Heart right ventricle (tissue), 16 donors: ENCODE measurements at regions not wholly inside any gene's neighbourhood (a gene's known extent, or its start where the extent isn't known, plus 50 kb on each side); places are given as distances from the start of the nearest gene placed in this dataset.

Source experiments
- ATAC-seq, 8 donors: fragments of 200-7000 bp; cut with Tn5 transposase; one replicate each; pipeline ENCODE4 v1.9.1; 2020; ENCODE audit warnings: mild to moderate bottlenecking in 8 of 8, moderate library complexity in 8 of 8, moderate number of reproducible peaks in 1 of 8
- DNase-seq, 2 donors: peaks; one replicate each; pipeline ENCODE4 v3.0.0-alpha.2; 2020
- H3K27ac ChIP-seq, 10 donors: fragments of 200-600 bp; sonication (generic) in 2 of 10; one replicate each; pipeline versions ENCODE4 v1.5.0 to v1.8.0; 2020 to 2022; ENCODE audit warnings: mild to moderate bottlenecking in 3 of 10
- H3K27me3 ChIP-seq, 7 donors: fragments of 200-600 bp; one replicate each; pipeline ENCODE4 v1.8.0; 2021 to 2022; ENCODE audit warnings: mild to moderate bottlenecking in 2 of 7
- H3K36me3 ChIP-seq, 9 donors: fragments of 200-600 bp; sonication (generic) in 1 of 9; one replicate each; pipeline versions ENCODE4 v1.5.0 to v1.8.0; 2020 to 2022; ENCODE audit warnings: mild to moderate bottlenecking in 2 of 9
- H3K4me1 ChIP-seq, 9 donors: fragments of 200-600 bp; sonication (generic) in 1 of 9; one replicate each; pipeline versions ENCODE4 v1.5.0 to v1.8.0; 2020 to 2022; ENCODE audit warnings: mild to moderate bottlenecking in 4 of 9
- H3K4me3 ChIP-seq, 10 donors: fragments of 200-600 bp; sonication (generic) in 2 of 10; one replicate each; pipeline versions ENCODE4 v1.5.0 to v1.8.0; 2020 to 2022; ENCODE audit warnings: mild to moderate bottlenecking in 7 of 10, moderate library complexity in 2 of 10
- H3K9me3 ChIP-seq, 11 donors: fragments of 200-600 bp in 10 of 11; sonication (generic) in 2 of 11; one replicate each; pipeline versions ENCODE4 v1.5.0 to v1.8.0; 2013 to 2022; ENCODE audit warnings: mild to moderate bottlenecking in 2 of 11, control low read depth in 1 of 11, moderate library complexity in 1 of 11
- WGBS, 2 donors: extraction: QIAGEN DNeasy Blood & Tissue Kit; methylation state at CpG; one replicate each; pipeline ENCODE4 v1.1.7; 2013; ENCODE audit warnings: inconsistent platforms in 1 of 2; 5-methylcytosine and 5-hydroxymethylcytosine counted together
- intact Hi-C, 10 donors: fragments of 100-400 bp; cut with DNase I; formaldehyde crosslinking; loops; one replicate each; pipeline versions ENCODE4 v1.11.1 to v1.14.2; 2022
- TF ChIP-seq, protein P1 (sequence below), 9 donors: fragments of 200-600 bp; sonication (generic) in 2 of 9; IDR thresholded peaks; one replicate each; pipeline versions ENCODE4 v1.5.0 to v1.8.0; 2021 to 2022; ENCODE audit warnings: antibody characterized with exemption in 9 of 9, mild to moderate bottlenecking in 5 of 9, moderate library complexity in 1 of 9
- donor health status: Arrhythmogenic right ventricular cardiomyopathy.
- donor health status: ischemic (EF 13 %, LVEDD 7.1; RV severe dilation, severe dysfunction).
- donor health status: healthy with polysubstance abuse.
- donor health status: DM: no; HTN: yes; CAD: no.
- donor health status: DM: no; HTN: no; CAD: no.
- donor health status: ischemic (EF 25% LVEDD 6.9; RV normal size, moderate dysfunction).
- donor health status: ischemic (EF 25% LVEDD 5.7; RV mildly dilated, moderate dysfunction).
- donor health status: healthy.
- donor health status: DM: yes; HTN: yes; CAD: no.
- donor health status: Ischemic cardiomyopathy.
- donor health status: ischemic (EF 35%, LVEDD 5.7; RV mildly dilated, moderate dysfunction).
- donor health status: nonischemic (EF 11% LVEDD 7.7; RV severe dilation, severe dysfunction).
- donor health status: DM: yes; HTN: yes; CAD: no.
- donor health status: PGD.
- donor health status: ischemic (EF 29% LVEDD 5.4; RV normal size, mild dysfunction).
- donor health status: nonischemic (EF 23%, LVEDD 6.1; RV moderate dilation, normal function).

DNA sequence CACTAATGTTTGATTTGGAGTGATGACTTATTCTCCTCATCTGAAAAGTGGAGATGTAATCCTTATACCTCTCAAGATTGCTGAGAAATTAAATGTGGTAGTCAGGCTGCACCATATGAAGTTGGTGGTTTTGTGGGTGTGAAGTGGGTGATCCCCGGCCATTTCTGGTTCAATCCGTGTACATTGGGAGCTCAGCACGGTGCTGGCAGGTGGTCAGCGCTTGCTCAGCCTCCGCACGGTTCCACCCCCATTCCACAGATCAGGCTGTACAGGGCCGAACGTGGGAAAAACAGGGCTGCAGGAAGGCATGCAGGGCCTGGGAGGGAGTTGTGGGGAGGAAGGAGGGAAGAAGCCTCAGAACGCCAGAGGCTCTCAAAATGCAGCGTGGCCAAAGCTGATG is 198.3 kb downstream of the INO80D start:
- H3K4me3 ChIP-seq, result no peak overlapping the region
- intact Hi-C loops, result loop anchor here in 6 of 10 donors (5.0 to 10.0 kb wide), 3 partner anchors 113 to 120 kb away; no protein-coding TSS in a partner anchor
- H3K9me3 ChIP-seq, result no peaks in the 10 kb centered on the region
- no peaks in the 10 kb centered on the region for H3K36me3 ChIP-seq
- DNase-seq (no peak), ATAC-seq (no peak)
- WGBS, 2 donors, result 86 to 90% methylated on average over 10 of the region's 10 CpGs
- H3K27me3 ChIP-seq, result peaks cover 0 to 3% (median 0%) of the 10 kb centered on the region in 7 donors
- H3K27ac ChIP-seq, result no peak overlapping the region
- TF ChIP-seq, protein P1, sequence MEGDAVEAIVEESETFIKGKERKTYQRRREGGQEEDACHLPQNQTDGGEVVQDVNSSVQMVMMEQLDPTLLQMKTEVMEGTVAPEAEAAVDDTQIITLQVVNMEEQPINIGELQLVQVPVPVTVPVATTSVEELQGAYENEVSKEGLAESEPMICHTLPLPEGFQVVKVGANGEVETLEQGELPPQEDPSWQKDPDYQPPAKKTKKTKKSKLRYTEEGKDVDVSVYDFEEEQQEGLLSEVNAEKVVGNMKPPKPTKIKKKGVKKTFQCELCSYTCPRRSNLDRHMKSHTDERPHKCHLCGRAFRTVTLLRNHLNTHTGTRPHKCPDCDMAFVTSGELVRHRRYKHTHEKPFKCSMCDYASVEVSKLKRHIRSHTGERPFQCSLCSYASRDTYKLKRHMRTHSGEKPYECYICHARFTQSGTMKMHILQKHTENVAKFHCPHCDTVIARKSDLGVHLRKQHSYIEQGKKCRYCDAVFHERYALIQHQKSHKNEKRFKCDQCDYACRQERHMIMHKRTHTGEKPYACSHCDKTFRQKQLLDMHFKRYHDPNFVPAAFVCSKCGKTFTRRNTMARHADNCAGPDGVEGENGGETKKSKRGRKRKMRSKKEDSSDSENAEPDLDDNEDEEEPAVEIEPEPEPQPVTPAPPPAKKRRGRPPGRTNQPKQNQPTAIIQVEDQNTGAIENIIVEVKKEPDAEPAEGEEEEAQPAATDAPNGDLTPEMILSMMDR (IDR thresholded peaks at IDR 0.05), result no peak
- H3K4me1 ChIP-seq, result peaks cover 0 to 4% (median 0%) of the 10 kb centered on the region in 9 donors

DNA sequence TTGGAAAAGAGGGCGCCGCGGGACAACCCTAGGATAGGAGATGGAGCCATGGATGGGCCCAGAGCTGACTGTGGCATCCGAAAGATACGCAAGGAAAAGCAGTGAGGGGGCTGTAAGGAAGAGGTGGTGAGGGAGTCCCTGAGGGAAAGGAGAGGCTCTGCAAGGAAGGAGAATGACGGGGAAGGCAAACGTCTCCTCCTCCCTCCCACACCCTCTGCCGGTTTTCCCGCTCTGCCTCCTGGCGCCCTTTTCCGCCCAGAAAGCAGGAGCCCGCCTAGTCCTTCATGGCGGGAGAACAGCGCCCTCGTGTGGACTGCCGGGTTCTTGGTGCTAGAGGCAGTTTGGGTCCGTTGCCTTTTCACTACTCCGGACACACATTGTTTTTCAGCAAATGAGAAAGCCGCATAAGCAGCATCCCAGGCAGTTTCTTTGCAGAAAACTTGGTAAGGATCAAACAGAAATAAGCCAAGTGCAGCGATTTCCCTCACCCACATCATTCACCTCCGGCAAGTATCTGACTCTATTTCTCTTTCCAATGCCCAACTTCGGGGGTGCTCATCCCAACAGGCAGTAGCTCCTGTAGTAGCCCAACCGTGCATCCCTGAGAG is 200.4 kb downstream of the INO80D start:
- DNase-seq (peak; percentile 76 to 87), ATAC-seq (peak; percentile 78 to 95 (median 89))
- Histone ChIP-seq H3K4me1 (peaks cover 0 to 4% (median 0%) of the 10 kb centered on the region in 9 donors), H3K27ac (no peak overlapping the region), H3K9me3 (no peaks in the 10 kb centered on the region), H3K4me3 (no peak overlapping the region), H3K36me3 (no peaks in the 10 kb centered on the region), H3K27me3 (no peaks in the 10 kb centered on the region)
- intact Hi-C loops, result loop anchor here in 9 of 10 donors (2.0 to 10.0 kb wide), 6 partner anchors 109 to 119 kb away; no protein-coding TSS in a partner anchor
- TF ChIP-seq, protein P1 (IDR thresholded peaks at IDR 0.05), result peak; percentile 75 to 92 (median 86)
- 34 to 38% methylated on average over 22 to 23 of the region's 23 CpGs for WGBS, 2 donors

DNA sequence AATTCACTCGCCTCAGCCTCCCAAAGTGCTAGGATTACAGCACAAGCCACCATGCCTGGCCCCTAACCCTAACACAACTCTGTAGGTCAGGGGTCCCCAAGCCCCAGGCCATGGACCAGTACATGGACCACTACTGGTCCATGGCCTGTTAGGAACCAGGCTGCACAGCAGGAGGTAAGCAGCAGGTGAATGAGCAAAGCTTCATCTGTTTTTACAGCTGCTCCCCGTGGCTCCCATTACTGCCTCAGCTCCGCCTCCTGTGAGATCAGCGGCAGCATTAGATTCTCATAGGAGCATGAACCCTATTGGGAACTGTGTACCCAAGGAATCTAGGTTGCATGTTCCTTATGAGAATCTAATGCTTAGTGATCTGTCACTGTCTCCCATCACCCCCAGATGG is 201.7 kb downstream of the NRP2 start:
- 89 to 91% methylated on average over 4 of the region's 4 CpGs for WGBS, 2 donors
- Histone ChIP-seq H3K27ac (no peak overlapping the region), H3K27me3 (no peaks in the 10 kb centered on the region), H3K4me3 (no peak overlapping the region), H3K36me3 (no peaks in the 10 kb centered on the region), H3K4me1 (no peaks in the 10 kb centered on the region), H3K9me3 (no peaks in the 10 kb centered on the region)
- DNase-seq (no peak), ATAC-seq (no peak)
- TF ChIP-seq, protein P1 (IDR thresholded peaks at IDR 0.05), result no peak
- intact Hi-C loops, result loop anchor here in 5 of 10 donors (2.0 to 10.0 kb wide), 5 partner anchors 107 to 117 kb away; no protein-coding TSS in a partner anchor

GRCh38 chr2:205882806-205883425 is 200.6 kb downstream of the NRP2 start:
- TF ChIP-seq, protein P1 (IDR thresholded peaks at IDR 0.05), result no peak
- WGBS, 2 donors, result 86 to 88% methylated on average over 6 of the region's 6 CpGs
- Histone ChIP-seq H3K36me3 (no peaks in the 10 kb centered on the region), H3K4me3 (no peak overlapping the region), H3K4me1 (no peaks in the 10 kb centered on the region), H3K27me3 (no peaks in the 10 kb centered on the region), H3K9me3 (no peaks in the 10 kb centered on the region), H3K27ac (no peak overlapping the region)
- intact Hi-C loops, result loop anchor here in 2 of 10 donors (5.0 to 10.0 kb wide), 2 partner anchors 106 to 108 kb away; no protein-coding TSS in a partner anchor
- DNase-seq (no peak), ATAC-seq (no peak)
